Naive thymus-derived CD8-positive, alpha-beta T cell (primary cell): ENCODE measurements at regions not wholly inside any gene's neighbourhood (a gene's known extent, or its start where the extent isn't known, plus 50 kb on each side); places are given as distances from the start of the nearest gene placed in this dataset.

Experiments
- ATAC-seq, 2 donors: fragments of 150-1000 bp; cut with Tn5 transposase in 1 of 2; sonication (Bioruptor Pico), chemical (Tn5 transposase) in 1 of 2; 1 replicate in 1 of 2; 2 replicates in 1 of 2; pipeline ENCODE4 v1.10.0; 2021; ENCODE audit warnings: mild to moderate bottlenecking in 2 of 2, moderate library complexity in 2 of 2
- POLR2A ChIA-PET: fragments of 350-600 bp; sonication (Branson Sonifier 250); formaldehyde crosslinking; loops from one replicate; lab custom pipeline; 2021; ENCODE audit warnings: antibody characterized with exemption; lab: Charles Lee
- DNase-seq, 10 donors: peaks; one replicate each; pipeline versions ENCODE4 v3.0.0 to v3.0.0-alpha.2; 2020 to 2022
- H3K27ac Mint-ChIP-seq, 10 donors: one replicate each; pipeline ENCODE4 v1.8.0; 2020 to 2022; ENCODE audit warnings: mild to moderate bottlenecking in 10 of 10, mixed read lengths in 10 of 10, moderate library complexity in 4 of 10, inconsistent platforms in 1 of 10
- H3K27me3 Mint-ChIP-seq, 5 donors: one replicate each; pipeline ENCODE4 v1.8.0; 2021 to 2022; ENCODE audit warnings: mixed read lengths in 5 of 5
- H3K36me3 Mint-ChIP-seq, 3 donors: one replicate each; pipeline ENCODE4 v1.8.0; 2020 to 2022; ENCODE audit warnings: mixed read lengths in 3 of 3, mild to moderate bottlenecking in 2 of 3, inconsistent platforms in 1 of 3
- H3K4me1 Mint-ChIP-seq, 4 donors: one replicate each; pipeline ENCODE4 v1.8.0; 2021 to 2022; ENCODE audit warnings: mixed read lengths in 4 of 4
- H3K4me3 Mint-ChIP-seq, 10 donors: one replicate each; pipeline ENCODE4 v1.8.0; 2020 to 2022; ENCODE audit warnings: mild to moderate bottlenecking in 10 of 10, mixed read lengths in 10 of 10, moderate library complexity in 6 of 10, inconsistent platforms in 1 of 10
- H3K9me3 Mint-ChIP-seq, 9 donors: one replicate each; pipeline ENCODE4 v1.8.0; 2020 to 2022; ENCODE audit warnings: mixed read lengths in 9 of 9, mild to moderate bottlenecking in 3 of 9, inconsistent platforms in 1 of 9, moderate library complexity in 1 of 9

- POLR2A ChIA-PET, result no interaction called here
These were observed 79.8 kb upstream of the CCNG1 start for GRCh38 chr5:163357636-163358035.

GRCh38 chr5:163360656-163361055, 76.7 kb upstream of the CCNG1 start:
- DNase-seq (no peak), ATAC-seq (no peak)
- no peak overlapping the region for H3K27ac Mint-ChIP-seq
- H3K4me3 Mint-ChIP-seq, result no peak overlapping the region
- H3K4me1 Mint-ChIP-seq, result no peaks in the 10 kb centered on the region
- H3K27me3 Mint-ChIP-seq, result peaks cover 2 to 33% (median 14%) of the 10 kb centered on the region in 5 donors
- peaks cover 0 to 7% (median 0%) of the 10 kb centered on the region in 3 donors for H3K36me3 Mint-ChIP-seq
- peaks cover 0 to 3% (median 0%) of the 10 kb centered on the region in 9 donors for H3K9me3 Mint-ChIP-seq
- POLR2A ChIA-PET, result no interaction called here

More at GRCh38 chr5:163357636-163358035, 79.8 kb upstream of the CCNG1 start:
- Mint-ChIP-seq H3K4me1 (peaks cover 0 to 7% (median 0%) of the 10 kb centered on the region in 4 donors), H3K27ac (no peak overlapping the region), H3K27me3 (peaks cover 0 to 10% (median 7%) of the 10 kb centered on the region in 5 donors), H3K4me3 (no peak overlapping the region), H3K36me3 (no peaks in the 10 kb centered on the region), H3K9me3 (no peaks in the 10 kb centered on the region)
- ATAC-seq, result no peak
- no peak for DNase-seq

- POLR2A ChIA-PET, result no interaction called here
- ATAC-seq, result no peak
These were observed 75.9 kb upstream of the CCNG1 start for GRCh38 chr5:163361450-163361849.

GRCh38 chr5:163362840-163363371, 74.5 kb upstream of the CCNG1 start:
- H3K4me3 Mint-ChIP-seq, result no peak overlapping the region
- ATAC-seq, result no peak
- POLR2A ChIA-PET, result no interaction called here
- peaks cover 2 to 37% (median 14%) of the 10 kb centered on the region in 5 donors for H3K27me3 Mint-ChIP-seq
- no peak overlapping the region for H3K27ac Mint-ChIP-seq
- peaks cover 0 to 7% (median 0%) of the 10 kb centered on the region in 3 donors for H3K36me3 Mint-ChIP-seq
- peaks cover 0 to 5% (median 3%) of the 10 kb centered on the region in 9 donors for H3K9me3 Mint-ChIP-seq
- no peak for DNase-seq
- H3K4me1 Mint-ChIP-seq, result no peaks in the 10 kb centered on the region

More at GRCh38 chr5:163361450-163361849, 75.9 kb upstream of the CCNG1 start:
- DNase-seq, result no peak
- Mint-ChIP-seq H3K27me3 (peaks cover 2 to 37% (median 14%) of the 10 kb centered on the region in 5 donors), H3K4me3 (no peak overlapping the region), H3K4me1 (no peaks in the 10 kb centered on the region), H3K27ac (no peak overlapping the region), H3K9me3 (peaks cover 0 to 3% (median 0%) of the 10 kb centered on the region in 9 donors), H3K36me3 (peaks cover 0 to 7% (median 0%) of the 10 kb centered on the region in 3 donors)

GRCh38 chr5:163363389-163363788, 74.0 kb upstream of the CCNG1 start:
- Mint-ChIP-seq H3K27ac (no peak overlapping the region), H3K4me1 (no peaks in the 10 kb centered on the region), H3K9me3 (peaks cover 0 to 5% (median 3%) of the 10 kb centered on the region in 9 donors), H3K27me3 (peaks cover 2 to 37% (median 14%) of the 10 kb centered on the region in 5 donors), H3K4me3 (no peak overlapping the region), H3K36me3 (peaks cover 0 to 7% (median 0%) of the 10 kb centered on the region in 3 donors)
- DNase-seq, result no peak
- no peak for ATAC-seq
- POLR2A ChIA-PET, result no interaction called here

GRCh38 chr5:163366757-163367156, 70.6 kb upstream of the CCNG1 start:
- H3K4me3 Mint-ChIP-seq, result no peak overlapping the region
- H3K27ac Mint-ChIP-seq, result no peak overlapping the region

GRCh38 chr5:163369776-163370385, 67.5 kb upstream of the CCNG1 start:
- Mint-ChIP-seq H3K4me3 (no peak overlapping the region), H3K36me3 (peaks cover 0 to 8% (median 0%) of the 10 kb centered on the region in 3 donors), H3K9me3 (peaks cover 0 to 14% (median 8%) of the 10 kb centered on the region in 9 donors), H3K27me3 (peaks cover 0 to 11% (median 2%) of the 10 kb centered on the region in 5 donors), H3K27ac (no peak overlapping the region), H3K4me1 (no peaks in the 10 kb centered on the region)
- no peak for DNase-seq
- no peak for ATAC-seq
- POLR2A ChIA-PET, result no interaction called here

More at GRCh38 chr5:163366757-163367156, 70.6 kb upstream of the CCNG1 start:
- DNase-seq (no peak), ATAC-seq (no peak)
- Mint-ChIP-seq H3K27me3 (peaks cover 2 to 37% (median 7%) of the 10 kb centered on the region in 5 donors), H3K9me3 (peaks cover 0 to 11% (median 7%) of the 10 kb centered on the region in 9 donors), H3K4me1 (no peaks in the 10 kb centered on the region), H3K36me3 (peaks cover 0 to 13% (median 0%) of the 10 kb centered on the region in 3 donors)
- POLR2A ChIA-PET, result no interaction called here

- no peak for ATAC-seq
- Mint-ChIP-seq H3K27ac (no peak overlapping the region), H3K4me1 (no peaks in the 10 kb centered on the region), H3K9me3 (peaks cover 0 to 13% (median 7%) of the 10 kb centered on the region in 9 donors), H3K4me3 (no peak overlapping the region), H3K27me3 (peaks cover 0 to 4% (median 2%) of the 10 kb centered on the region in 5 donors), H3K36me3 (peaks cover 0 to 8% (median 0%) of the 10 kb centered on the region in 3 donors)
- no peak for DNase-seq
- POLR2A ChIA-PET, result no interaction called here
These were observed 63.8 kb upstream of the CCNG1 start for GRCh38 chr5:163373436-163374084.

GRCh38 chr5:163377982-163378381, 59.4 kb upstream of the CCNG1 start:
- Mint-ChIP-seq H3K4me1 (no peaks in the 10 kb centered on the region), H3K27ac (peak overlapping the region in 1 of 10 donors; percentile 70), H3K9me3 (peaks cover 0 to 2% (median 0%) of the 10 kb centered on the region in 9 donors), H3K4me3 (no peak overlapping the region), H3K36me3 (peaks cover 0 to 3% (median 0%) of the 10 kb centered on the region in 3 donors), H3K27me3 (peaks cover 0 to 14% (median 9%) of the 10 kb centered on the region in 5 donors)
- DNase-seq (no peak), ATAC-seq (no peak)
- POLR2A ChIA-PET, result no interaction called here

- Mint-ChIP-seq H3K4me1 (no peaks in the 10 kb centered on the region), H3K27me3 (peaks cover 0 to 14% (median 9%) of the 10 kb centered on the region in 5 donors), H3K36me3 (peaks cover 0 to 3% (median 0%) of the 10 kb centered on the region in 3 donors), H3K9me3 (peaks cover 0 to 2% (median 0%) of the 10 kb centered on the region in 9 donors), H3K27ac (no peak overlapping the region), H3K4me3 (no peak overlapping the region)
- no peak for ATAC-seq
- no peak for DNase-seq
- POLR2A ChIA-PET, result no interaction called here
These were observed 57.9 kb upstream of the CCNG1 start for GRCh38 chr5:163379298-163380155.

- no peak for ATAC-seq
- Mint-ChIP-seq H3K4me3 (no peak overlapping the region), H3K27ac (no peak overlapping the region), H3K4me1 (no peaks in the 10 kb centered on the region), H3K27me3 (peaks cover 5 to 15% (median 9%) of the 10 kb centered on the region in 5 donors), H3K9me3 (peaks cover 0 to 2% (median 0%) of the 10 kb centered on the region in 9 donors), H3K36me3 (peaks cover 0 to 3% (median 0%) of the 10 kb centered on the region in 3 donors)
- no peak for DNase-seq
- POLR2A ChIA-PET, result no interaction called here
These were observed 55.6 kb upstream of the CCNG1 start for GRCh38 chr5:163381832-163382231.

GRCh38 chr5:163383754-163384153, 53.6 kb upstream of the CCNG1 start:
- H3K27me3 Mint-ChIP-seq, result peaks cover 7 to 24% (median 11%) of the 10 kb centered on the region in 5 donors
- ATAC-seq (no peak), DNase-seq (no peak)
- peaks cover 0 to 3% (median 0%) of the 10 kb centered on the region in 3 donors for H3K36me3 Mint-ChIP-seq
- POLR2A ChIA-PET, result no interaction called here
- H3K4me3 Mint-ChIP-seq, result no peak overlapping the region
- no peaks in the 10 kb centered on the region for H3K4me1 Mint-ChIP-seq
- peaks cover 0 to 2% (median 0%) of the 10 kb centered on the region in 9 donors for H3K9me3 Mint-ChIP-seq
- no peak overlapping the region for H3K27ac Mint-ChIP-seq
